Sigmoid colon (tissue), 6 donors: ENCODE measurements at regions not wholly inside any gene's neighbourhood (a gene's known extent, or its start where the extent isn't known, plus 50 kb on each side); places are given as distances from the start of the nearest gene placed in this dataset.
"Not testable (repeated sequence)": the region's sequence is repeated elsewhere in the genome, so short reads cannot be mapped to it uniquely, and the experiment has no call there.

Experiments
- DNase-seq: peaks from one replicate; pipeline ENCODE4 v3.0.0-alpha.2; 2019
- H3K27ac ChIP-seq, 4 donors: fragments of 200-600 bp; sonication (generic); one replicate each; pipeline ENCODE4 v1.5.1; 2016 to 2019; ENCODE audit warnings: mild to moderate bottlenecking in 1 of 4
- H3K27me3 ChIP-seq, 3 donors: fragments of 200-600 bp; sonication (generic); one replicate each; pipeline ENCODE4 v1.5.1; 2019; ENCODE audit warnings: mild to moderate bottlenecking in 1 of 3
- H3K36me3 ChIP-seq, 4 donors: fragments of 200-600 bp; sonication (generic); one replicate each; pipeline ENCODE4 v1.5.1; 2016 to 2019
- H3K4me1 ChIP-seq, 4 donors: fragments of 200-600 bp; sonication (generic); one replicate each; pipeline ENCODE4 v1.5.1; 2017 to 2019
- H3K4me3 ChIP-seq, 4 donors: fragments of 200-600 bp; sonication (generic); one replicate each; pipeline ENCODE4 v1.5.1; 2017 to 2019; ENCODE audit warnings: mild to moderate bottlenecking in 2 of 4, moderate library complexity in 1 of 4
- H3K9me3 ChIP-seq, 4 donors: fragments of 200-600 bp in 3 of 4; sonication (generic) in 3 of 4; one replicate each; pipeline versions ENCODE4 v1.5.1 to v1.6.1; 2013 to 2019
- CTCF ChIP-seq, 4 experiments: fragments of 450-650 bp in 3 of 4; fragments of 200-600 bp in 1 of 4; IDR thresholded peaks; one replicate each; pipeline ENCODE4 v1.5.1; 2016 to 2019; ENCODE audit warnings: antibody characterized with exemption in 4 of 4, mild to moderate bottlenecking in 3 of 4, moderate library complexity in 2 of 4
- EP300 ChIP-seq, 4 donors: sonication (generic); formaldehyde crosslinking; IDR thresholded peaks; one replicate each; pipeline ENCODE4 v1.6.1; 2017; ENCODE audit warnings: antibody characterized with exemption in 4 of 4
- POLR2A ChIP-seq, 2 donors: fragments of 450-650 bp; IDR thresholded peaks; one replicate each; pipeline ENCODE4 v1.6.1; 2016; ENCODE audit warnings: antibody characterized with exemption in 2 of 2, mild to moderate bottlenecking in 2 of 2, moderate library complexity in 2 of 2
- POLR2AphosphoS5 ChIP-seq, 4 donors: sonication (generic); formaldehyde crosslinking; IDR thresholded peaks; one replicate each; pipeline ENCODE4 v1.6.1; 2017; ENCODE audit warnings: antibody characterized with exemption in 4 of 4
- WGBS, 2 donors: extraction: QIAGEN DNeasy Blood & Tissue Kit; methylation state at CpG; one replicate each; pipeline ENCODE4 v1.1.7; 2013; 5-methylcytosine and 5-hydroxymethylcytosine counted together
- intact Hi-C: fragments of 100-400 bp; cut with DNase I; formaldehyde crosslinking; loops from one replicate; pipeline ENCODE4 v1.15.1; 2023
- donor health status: healthy with polysubstance abuse.
- donor health status: healthy.

- H3K4me1 ChIP-seq, result no peaks in the 10 kb centered on the region
- H3K36me3 ChIP-seq, result no peaks in the 10 kb centered on the region
- TF ChIP-seq POLR2AphosphoS5 (IDR thresholded peaks at IDR 0.05), result no peak
- TF ChIP-seq CTCF (IDR thresholded peaks at IDR 0.05), result no peak
- TF ChIP-seq POLR2A (IDR thresholded peaks at IDR 0.05), result no peak
- TF ChIP-seq EP300 (IDR thresholded peaks at IDR 0.05), result no peak
- intact Hi-C loops, result no loop called here
- no peak for DNase-seq
- H3K27ac ChIP-seq, result no peak overlapping the region
- WGBS, 2 donors, result 79 to 86% methylated on average over 1 of the region's 1 CpG
- no peaks in the 10 kb centered on the region for H3K27me3 ChIP-seq
- H3K4me3 ChIP-seq, result no peak overlapping the region
- no peaks in the 10 kb centered on the region for H3K9me3 ChIP-seq
Measured at GRCh38 chr17:52995147-52995546, 827.6 kb upstream of the KIF2B start.

GRCh38 chr17:52986056-52986662, 827.6 kb upstream of the CA10 start:
- no peak for DNase-seq
- Histone ChIP-seq H3K27me3 (no peaks in the 10 kb centered on the region), H3K9me3 (no peaks in the 10 kb centered on the region), H3K4me1 (no peaks in the 10 kb centered on the region), H3K4me3 (no peak overlapping the region), H3K36me3 (no peaks in the 10 kb centered on the region), H3K27ac (no peak overlapping the region)
- intact Hi-C loops, result no loop called here
- no peak for TF ChIP-seq CTCF (IDR thresholded peaks at IDR 0.05)
- no peak for TF ChIP-seq EP300 (IDR thresholded peaks at IDR 0.05)
- no peak for TF ChIP-seq POLR2AphosphoS5 (IDR thresholded peaks at IDR 0.05)
- no peak for TF ChIP-seq POLR2A (IDR thresholded peaks at IDR 0.05)
- 31 to 56% methylated on average over 4 of the region's 4 CpGs for WGBS, 2 donors

GRCh38 chr17:52982331-52982730, 823.8 kb upstream of the CA10 start:
- intact Hi-C loops, result no loop called here
- no peak for TF ChIP-seq POLR2AphosphoS5 (IDR thresholded peaks at IDR 0.05)
- TF ChIP-seq POLR2A (IDR thresholded peaks at IDR 0.05), result no peak
- no peak for TF ChIP-seq EP300 (IDR thresholded peaks at IDR 0.05)
- no peak for TF ChIP-seq CTCF (IDR thresholded peaks at IDR 0.05)
- DNase-seq, result no peak
- H3K9me3 ChIP-seq, result no peaks in the 10 kb centered on the region
- no peak overlapping the region for H3K27ac ChIP-seq
- WGBS, 2 donors, result 96% methylated on average over 1 of the region's 1 CpG
- no peak overlapping the region for H3K4me3 ChIP-seq
- H3K27me3 ChIP-seq, result no peaks in the 10 kb centered on the region
- no peaks in the 10 kb centered on the region for H3K4me1 ChIP-seq
- no peaks in the 10 kb centered on the region for H3K36me3 ChIP-seq

- intact Hi-C loops, result no loop called here
- Histone ChIP-seq H3K4me1 (no peaks in the 10 kb centered on the region), H3K4me3 (no peak overlapping the region), H3K36me3 (no peaks in the 10 kb centered on the region), H3K27me3 (no peaks in the 10 kb centered on the region), H3K9me3 (no peaks in the 10 kb centered on the region), H3K27ac (no peak overlapping the region)
- TF ChIP-seq POLR2AphosphoS5 (IDR thresholded peaks at IDR 0.05), result no peak
- TF ChIP-seq CTCF (IDR thresholded peaks at IDR 0.05), result no peak
- TF ChIP-seq EP300 (IDR thresholded peaks at IDR 0.05), result no peak
- TF ChIP-seq POLR2A (IDR thresholded peaks at IDR 0.05), result no peak
- 59 to 76% methylated on average over 1 of the region's 1 CpG for WGBS, 2 donors
- no peak for DNase-seq
Measured at GRCh38 chr17:52979921-52980320, 821.4 kb upstream of the CA10 start.

- Histone ChIP-seq H3K4me1 (no peaks in the 10 kb centered on the region), H3K27ac (no peak overlapping the region), H3K36me3 (no peaks in the 10 kb centered on the region), H3K9me3 (no peaks in the 10 kb centered on the region), H3K4me3 (no peak overlapping the region), H3K27me3 (no peaks in the 10 kb centered on the region)
- WGBS, 2 donors, result 87 to 93% methylated on average over 3 of the region's 3 CpGs
- DNase-seq, result no peak
- intact Hi-C loops, result no loop called here
- no peak for TF ChIP-seq POLR2A (IDR thresholded peaks at IDR 0.05)
- no peak for TF ChIP-seq CTCF (IDR thresholded peaks at IDR 0.05)
- TF ChIP-seq POLR2AphosphoS5 (IDR thresholded peaks at IDR 0.05), result no peak
- no peak for TF ChIP-seq EP300 (IDR thresholded peaks at IDR 0.05)
Measured at GRCh38 chr17:52965856-52966255, 807.3 kb upstream of the CA10 start.

DNA sequence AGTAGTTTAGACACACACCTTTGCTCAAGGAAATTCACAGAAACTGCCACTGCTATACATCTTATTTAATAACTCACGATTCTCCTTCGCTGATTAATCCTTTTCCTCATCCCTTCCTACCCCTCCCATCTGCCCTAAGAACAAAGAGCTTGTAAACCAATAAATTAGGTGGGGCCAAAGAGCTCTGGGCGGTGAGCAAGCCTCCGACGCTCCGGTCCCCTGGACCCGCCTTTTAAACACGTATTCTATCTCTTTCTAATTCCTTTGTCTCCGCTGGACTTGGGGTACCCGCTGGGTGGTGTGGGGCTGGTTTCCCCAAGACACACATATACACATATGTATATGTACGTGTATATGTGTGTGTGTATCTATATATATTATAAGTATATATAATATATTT, 803.2 kb upstream of the CA10 start:
- WGBS, 2 donors, result 20 to 75% methylated on average over 11 of the region's 11 CpGs
- H3K9me3 ChIP-seq, H3K27me3 ChIP-seq, DNase-seq, H3K36me3 ChIP-seq, H3K4me3 ChIP-seq, H3K4me1 ChIP-seq, intact Hi-C loops, H3K27ac ChIP-seq: not testable (repeated sequence)
